ENCODE measurements at regions not wholly inside any gene's neighbourhood (a gene's known extent, or its start where the extent isn't known, plus 50 kb on each side); places are given as distances from the start of the nearest gene placed in this dataset.

DNA sequence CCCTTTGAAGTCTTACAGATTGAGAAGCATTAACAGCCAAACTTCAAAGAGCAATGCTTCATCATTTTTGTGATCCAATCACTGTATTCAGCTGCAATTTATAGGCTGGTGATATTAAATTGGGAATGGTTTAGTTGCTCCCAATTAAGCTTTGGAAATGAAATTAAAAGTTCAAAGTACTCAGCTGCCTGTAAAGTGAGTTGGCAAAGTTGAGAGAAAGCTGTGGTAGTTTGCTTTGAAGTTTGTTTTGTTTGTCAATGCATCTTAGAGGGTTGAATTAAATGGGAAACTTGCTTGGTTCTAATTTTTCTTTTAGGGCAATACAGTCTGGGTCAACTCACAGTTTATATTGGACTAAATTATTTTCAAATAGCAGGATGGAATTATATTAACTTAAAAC is 238.4 kb upstream of the CTSO start:
- no peak for TF ChIP-seq JUND (IDR thresholded peaks at IDR 0.05)
- TF ChIP-seq, protein P1, sequence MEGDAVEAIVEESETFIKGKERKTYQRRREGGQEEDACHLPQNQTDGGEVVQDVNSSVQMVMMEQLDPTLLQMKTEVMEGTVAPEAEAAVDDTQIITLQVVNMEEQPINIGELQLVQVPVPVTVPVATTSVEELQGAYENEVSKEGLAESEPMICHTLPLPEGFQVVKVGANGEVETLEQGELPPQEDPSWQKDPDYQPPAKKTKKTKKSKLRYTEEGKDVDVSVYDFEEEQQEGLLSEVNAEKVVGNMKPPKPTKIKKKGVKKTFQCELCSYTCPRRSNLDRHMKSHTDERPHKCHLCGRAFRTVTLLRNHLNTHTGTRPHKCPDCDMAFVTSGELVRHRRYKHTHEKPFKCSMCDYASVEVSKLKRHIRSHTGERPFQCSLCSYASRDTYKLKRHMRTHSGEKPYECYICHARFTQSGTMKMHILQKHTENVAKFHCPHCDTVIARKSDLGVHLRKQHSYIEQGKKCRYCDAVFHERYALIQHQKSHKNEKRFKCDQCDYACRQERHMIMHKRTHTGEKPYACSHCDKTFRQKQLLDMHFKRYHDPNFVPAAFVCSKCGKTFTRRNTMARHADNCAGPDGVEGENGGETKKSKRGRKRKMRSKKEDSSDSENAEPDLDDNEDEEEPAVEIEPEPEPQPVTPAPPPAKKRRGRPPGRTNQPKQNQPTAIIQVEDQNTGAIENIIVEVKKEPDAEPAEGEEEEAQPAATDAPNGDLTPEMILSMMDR (IDR thresholded peaks at IDR 0.05 in 2 of 3, conservative IDR thresholded peaks at IDR 0.05 in 1 of 3; ENCODE audit: borderline replicate concordance in 1 of 3, insufficient read depth in 1 of 3, low read depth in 2 of 3, low read length in 2 of 3): no peak
- TF ChIP-seq, protein P2, sequence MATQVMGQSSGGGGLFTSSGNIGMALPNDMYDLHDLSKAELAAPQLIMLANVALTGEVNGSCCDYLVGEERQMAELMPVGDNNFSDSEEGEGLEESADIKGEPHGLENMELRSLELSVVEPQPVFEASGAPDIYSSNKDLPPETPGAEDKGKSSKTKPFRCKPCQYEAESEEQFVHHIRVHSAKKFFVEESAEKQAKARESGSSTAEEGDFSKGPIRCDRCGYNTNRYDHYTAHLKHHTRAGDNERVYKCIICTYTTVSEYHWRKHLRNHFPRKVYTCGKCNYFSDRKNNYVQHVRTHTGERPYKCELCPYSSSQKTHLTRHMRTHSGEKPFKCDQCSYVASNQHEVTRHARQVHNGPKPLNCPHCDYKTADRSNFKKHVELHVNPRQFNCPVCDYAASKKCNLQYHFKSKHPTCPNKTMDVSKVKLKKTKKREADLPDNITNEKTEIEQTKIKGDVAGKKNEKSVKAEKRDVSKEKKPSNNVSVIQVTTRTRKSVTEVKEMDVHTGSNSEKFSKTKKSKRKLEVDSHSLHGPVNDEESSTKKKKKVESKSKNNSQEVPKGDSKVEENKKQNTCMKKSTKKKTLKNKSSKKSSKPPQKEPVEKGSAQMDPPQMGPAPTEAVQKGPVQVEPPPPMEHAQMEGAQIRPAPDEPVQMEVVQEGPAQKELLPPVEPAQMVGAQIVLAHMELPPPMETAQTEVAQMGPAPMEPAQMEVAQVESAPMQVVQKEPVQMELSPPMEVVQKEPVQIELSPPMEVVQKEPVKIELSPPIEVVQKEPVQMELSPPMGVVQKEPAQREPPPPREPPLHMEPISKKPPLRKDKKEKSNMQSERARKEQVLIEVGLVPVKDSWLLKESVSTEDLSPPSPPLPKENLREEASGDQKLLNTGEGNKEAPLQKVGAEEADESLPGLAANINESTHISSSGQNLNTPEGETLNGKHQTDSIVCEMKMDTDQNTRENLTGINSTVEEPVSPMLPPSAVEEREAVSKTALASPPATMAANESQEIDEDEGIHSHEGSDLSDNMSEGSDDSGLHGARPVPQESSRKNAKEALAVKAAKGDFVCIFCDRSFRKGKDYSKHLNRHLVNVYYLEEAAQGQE (IDR thresholded peaks at IDR 0.05; ENCODE audit: low read depth): no peak
- no peak for TF ChIP-seq POLR2A (IDR thresholded peaks at IDR 0.05; ENCODE audit: borderline replicate concordance, extremely low read depth, insufficient read depth, insufficient read length)
- TF ChIP-seq RAD21 (IDR thresholded peaks at IDR 0.05; ENCODE audit: low read depth): no peak
- no peak for TF ChIP-seq ZFX (IDR thresholded peaks at IDR 0.05)
- TF ChIP-seq SP1 (IDR thresholded peaks at IDR 0.05; ENCODE audit: low read depth): no peak
- no peak for TF ChIP-seq YY1 (IDR thresholded peaks at IDR 0.05; ENCODE audit: extremely low read depth, insufficient replicate concordance, low read depth, low read length)

All from HCT116 (cell line).